ENCODE measurements at regions not wholly inside any gene's neighbourhood (a gene's known extent, or its start where the extent isn't known, plus 50 kb on each side); places are given as distances from the start of the nearest gene placed in this dataset.

GRCh38 chr18:75638223-75638775, 210.8 kb upstream of the SMIM21 start:
- TF ChIP-seq CTCF (IDR thresholded peaks at IDR 0.05 in 4 of 5, conservative IDR thresholded peaks at IDR 0.05 in 1 of 5) = no peak
- no peak for TF ChIP-seq POLR2A (IDR thresholded peaks at IDR 0.05)
